SK-N-SH (cell line): ENCODE measurements at regions not wholly inside any gene's neighbourhood (a gene's known extent, or its start where the extent isn't known, plus 50 kb on each side); places are given as distances from the start of the nearest gene placed in this dataset.

Source experiments
- CTCF ChIA-PET: fragments of 300-600, 350-600 bp; formaldehyde crosslinking; extraction: SDS; loops from one replicate; lab custom pipeline; 2021; lab: Yijun Ruan, JAX
- POLR2A ChIA-PET: fragments of 350-600 bp; sonication (Branson Sonifier 250); formaldehyde crosslinking; extraction: SDS; loops from one replicate; lab custom pipeline; 2020; ENCODE audit warnings: antibody characterized with exemption, inconsistent platforms; lab: Yijun Ruan, JAX
- DNase-seq: peaks from one replicate; pipeline ENCODE4 v3.0.0; 2012
- H2AFZ ChIP-seq: fragments of 200-600 bp; sonication (generic); 2 replicates; pipeline ENCODE4 v1.8.1; 2016; ENCODE audit warnings: antibody characterized with exemption, mild to moderate bottlenecking, low read depth
- H3F3A ChIP-seq: fragments of 200-600 bp; sonication (generic); replicated peaks from 2 replicates; pipeline ENCODE3; 2016; ENCODE audit warnings: antibody characterized with exemption, mild to moderate bottlenecking; ENCODE audit not compliant: insufficient read depth
- H3K27ac ChIP-seq, 2 experiments: fragments of 200-500 bp in 1 of 2; fragments of 200-600 bp in 1 of 2; sonication (Bioruptor generic) in 1 of 2; sonication (generic), shearing (Covaris generic) in 1 of 2; 2 replicates each; pipeline versions ENCODE4 v1.5.1 to v1.6.1; 2014 to 2016; ENCODE audit warnings: low read depth in 2 of 2, inconsistent platforms in 1 of 2, low read length in 1 of 2, mild to moderate bottlenecking in 1 of 2, mixed read lengths in 1 of 2
- H3K27me3 ChIP-seq: fragments of 200-600 bp; sonication (generic), shearing (Covaris generic); 2 replicates; pipeline ENCODE4 v1.6.1; 2016; ENCODE audit warnings: mixed run types; ENCODE audit not compliant: insufficient read depth
- H3K36me3 ChIP-seq, 2 experiments: fragments of 200-500 bp in 1 of 2; fragments of 200-600 bp in 1 of 2; sonication (Bioruptor generic) in 1 of 2; sonication (generic) in 1 of 2; replicated peaks in 1 of 2; 2 replicates each; pipeline versions ENCODE3 to v1.5.1; 2014 to 2016; ENCODE audit warnings: low read length in 1 of 2, mild to moderate bottlenecking in 1 of 2; ENCODE audit not compliant: insufficient read depth in 2 of 2, control insufficient read depth in 1 of 2
- H3K4me1 ChIP-seq, 2 experiments: fragments of 200-500 bp in 1 of 2; fragments of 200-600 bp in 1 of 2; sonication (Bioruptor generic) in 1 of 2; sonication (generic), shearing (Covaris generic) in 1 of 2; 2 replicates each; pipeline versions ENCODE4 v1.5.1 to v1.6.1; 2014 to 2016; ENCODE audit warnings: low read depth in 1 of 2, low read length in 1 of 2, mixed run types in 1 of 2; ENCODE audit not compliant: insufficient read depth in 2 of 2, control insufficient read depth in 1 of 2
- H3K4me2 ChIP-seq: fragments of 200-600 bp; sonication (generic), shearing (Covaris generic); 2 replicates; pipeline ENCODE4 v1.6.1; 2017; ENCODE audit warnings: mixed run types
- H3K4me3 ChIP-seq, 2 experiments: fragments of 200-500 bp in 1 of 2; fragments of 200-600 bp in 1 of 2; sonication (Bioruptor generic) in 1 of 2; sonication (generic), shearing (Covaris generic) in 1 of 2; 2 replicates each; pipeline versions ENCODE4 v1.5.1 to v1.8.1; 2014 to 2016; ENCODE audit warnings: low read depth in 2 of 2, inconsistent platforms in 1 of 2, low read length in 1 of 2, mild to moderate bottlenecking in 1 of 2, mixed read lengths in 1 of 2, moderate library complexity in 1 of 2
- H3K79me2 ChIP-seq: fragments of 200-600 bp; sonication (generic); 2 replicates; pipeline ENCODE4 v1.8.1; 2017; ENCODE audit warnings: mild to moderate bottlenecking; ENCODE audit not compliant: insufficient read depth
- H3K9ac ChIP-seq: fragments of 200-600 bp; sonication (generic); 2 replicates; pipeline ENCODE4 v1.6.1; 2017; ENCODE audit warnings: mixed run types
- H3K9me2 ChIP-seq: fragments of 200-600 bp; sonication (generic); 2 replicates; pipeline ENCODE4 v1.6.1; 2017; ENCODE audit warnings: mixed run types
- H3K9me3 ChIP-seq: fragments of 200-600 bp; sonication (generic); 2 replicates; pipeline ENCODE4 v1.6.1; 2017; ENCODE audit warnings: mixed run types, mild to moderate bottlenecking, moderate library complexity
- H4K20me1 ChIP-seq: fragments of 200-600 bp; sonication (generic); 2 replicates; pipeline ENCODE4 v1.6.1; 2017; ENCODE audit warnings: mild to moderate bottlenecking, mixed run types; ENCODE audit not compliant: insufficient read depth
- CTCF ChIP-seq: fragments of 200-600 bp; sonication (generic); IDR thresholded peaks from 2 replicates; pipeline ENCODE4 v1.6.1; 2017; ENCODE audit warnings: antibody characterized with exemption, mild to moderate bottlenecking, moderate library complexity
- EP300 ChIP-seq, 2 experiments: IDR thresholded peaks; 2 replicates each; pipeline versions ENCODE4 v1.4.0 to v1.6.1; 2012; ENCODE audit warnings: borderline replicate concordance in 1 of 2, low read depth in 1 of 2, low read length in 1 of 2
- EZH2phosphoT487 ChIP-seq: fragments of 200-600 bp; sonication (generic); IDR thresholded peaks from 2 replicates; pipeline ENCODE4 v1.6.1; 2017; ENCODE audit warnings: low read depth, mixed run types, mild to moderate bottlenecking, antibody characterized with exemption, moderate library complexity, borderline replicate concordance
- FOXJ3 ChIP-seq: sonication (generic); formaldehyde crosslinking; IDR thresholded peaks from 2 replicates; pipeline ENCODE4 v1.5.1; 2020; ENCODE audit warnings: mild to moderate bottlenecking, missing genetic modification reagents
- GABPA ChIP-seq: IDR thresholded peaks from 2 replicates; pipeline ENCODE4 v1.4.0; 2012; ENCODE audit warnings: low read depth, mild to moderate bottlenecking
- JUND ChIP-seq: IDR thresholded peaks from 2 replicates; pipeline ENCODE4 v1.4.0; 2012
- MAX ChIP-seq: IDR thresholded peaks from 2 replicates; pipeline ENCODE4 v1.4.0; 2012; ENCODE audit warnings: low read depth
- MEF2A ChIP-seq: IDR thresholded peaks from 2 replicates; pipeline ENCODE4 v1.4.0; 2012; ENCODE audit warnings: low read depth, borderline replicate concordance
- MXI1 ChIP-seq: IDR thresholded peaks from 2 replicates; pipeline ENCODE4 v1.6.1; 2012; ENCODE audit warnings: mild to moderate bottlenecking, low read depth, low read length, improper control_type of control experiment
- NFIC ChIP-seq: IDR thresholded peaks from 2 replicates; pipeline ENCODE4 v1.4.0; 2012; ENCODE audit warnings: borderline replicate concordance
- NRF1 ChIP-seq: IDR thresholded peaks from 2 replicates; pipeline ENCODE4 v1.6.1; 2012; ENCODE audit warnings: low read depth, mild to moderate bottlenecking, low read length
- REST ChIP-seq: IDR thresholded peaks from 2 replicates; pipeline ENCODE4 v1.6.1; 2012; ENCODE audit warnings: mild to moderate bottlenecking, low read depth, low read length, moderate library complexity
- RFX5 ChIP-seq: IDR thresholded peaks from 2 replicates; pipeline ENCODE4 v1.6.1; 2012; ENCODE audit warnings: mild to moderate bottlenecking, improper control_type of control experiment, low read length
- TEAD4 ChIP-seq: IDR thresholded peaks from 2 replicates; pipeline ENCODE4 v1.4.0; 2012; ENCODE audit warnings: mild to moderate bottlenecking, borderline replicate concordance; ENCODE audit not compliant: insufficient read depth
- USF1 ChIP-seq: IDR thresholded peaks from 2 replicates; pipeline ENCODE4 v1.4.0; 2012; ENCODE audit warnings: low read depth, borderline replicate concordance
- YY1 ChIP-seq: IDR thresholded peaks from 2 replicates; pipeline ENCODE4 v1.4.0; 2012; ENCODE audit warnings: low read depth, mild to moderate bottlenecking

GRCh38 chr2:67091681-67092080 lies 305.5 kb upstream of the ETAA1 start:
- Histone ChIP-seq H3K9me2 (no peaks in the 10 kb centered on the region), H3K4me3 (no peak overlapping the region), H3K27ac (no peak overlapping the region), H3K27me3 (no peaks in the 10 kb centered on the region), H3K36me3 (no peaks in the 10 kb centered on the region), H3K4me2 (no peak overlapping the region), H3F3A (no peaks in the 10 kb centered on the region), H3K4me1 (no peaks in the 10 kb centered on the region), H3K9ac (no peak overlapping the region), H4K20me1 (no peaks in the 10 kb centered on the region), H3K9me3 (no peaks in the 10 kb centered on the region), H3K79me2 (no peaks in the 10 kb centered on the region), H2AFZ (no peak overlapping the region)
- no peak for TF ChIP-seq NRF1
- TF ChIP-seq CTCF = no peak
- no peak for TF ChIP-seq USF1
- TF ChIP-seq MXI1 = no peak
- TF ChIP-seq TEAD4 = no peak
- no peak for TF ChIP-seq NFIC
- TF ChIP-seq YY1 = no peak
- TF ChIP-seq MAX = no peak
- TF ChIP-seq FOXJ3 (CRISPR knock-in tag) = no peak
- TF ChIP-seq RFX5 = no peak
- no peak for TF ChIP-seq MEF2A
- TF ChIP-seq GABPA = no peak
- no peak for TF ChIP-seq JUND
- no peak for TF ChIP-seq REST
- TF ChIP-seq EP300 (IDR thresholded peaks at IDR 0.05; ENCODE audit: borderline replicate concordance in 1 of 2, low read depth in 1 of 2, low read length in 1 of 2) = no peak
- TF ChIP-seq EZH2phosphoT487 = no peak
- POLR2A ChIA-PET = no interaction called here
- no peak for DNase-seq
- CTCF ChIA-PET = no interaction called here
